ENCODE measurements at regions not wholly inside any gene's neighbourhood (a gene's known extent, or its start where the extent isn't known, plus 50 kb on each side); places are given as distances from the start of the nearest gene placed in this dataset.

GRCh38 chr7:21013765-21014539 lies 227.3 kb upstream of the SP8 start:
- DNase-seq: no peak
- H3K9me3 ChIP-seq (ENCODE audit: insufficient read depth, low read length, severe bottlenecking): no peaks in the 10 kb centered on the region
- TF ChIP-seq EZH2 (IDR thresholded peaks at IDR 0.05; ENCODE audit: borderline replicate concordance, low read depth, low read length, severe bottlenecking): no peak
- TF ChIP-seq, protein P1, sequence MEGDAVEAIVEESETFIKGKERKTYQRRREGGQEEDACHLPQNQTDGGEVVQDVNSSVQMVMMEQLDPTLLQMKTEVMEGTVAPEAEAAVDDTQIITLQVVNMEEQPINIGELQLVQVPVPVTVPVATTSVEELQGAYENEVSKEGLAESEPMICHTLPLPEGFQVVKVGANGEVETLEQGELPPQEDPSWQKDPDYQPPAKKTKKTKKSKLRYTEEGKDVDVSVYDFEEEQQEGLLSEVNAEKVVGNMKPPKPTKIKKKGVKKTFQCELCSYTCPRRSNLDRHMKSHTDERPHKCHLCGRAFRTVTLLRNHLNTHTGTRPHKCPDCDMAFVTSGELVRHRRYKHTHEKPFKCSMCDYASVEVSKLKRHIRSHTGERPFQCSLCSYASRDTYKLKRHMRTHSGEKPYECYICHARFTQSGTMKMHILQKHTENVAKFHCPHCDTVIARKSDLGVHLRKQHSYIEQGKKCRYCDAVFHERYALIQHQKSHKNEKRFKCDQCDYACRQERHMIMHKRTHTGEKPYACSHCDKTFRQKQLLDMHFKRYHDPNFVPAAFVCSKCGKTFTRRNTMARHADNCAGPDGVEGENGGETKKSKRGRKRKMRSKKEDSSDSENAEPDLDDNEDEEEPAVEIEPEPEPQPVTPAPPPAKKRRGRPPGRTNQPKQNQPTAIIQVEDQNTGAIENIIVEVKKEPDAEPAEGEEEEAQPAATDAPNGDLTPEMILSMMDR (IDR thresholded peaks at IDR 0.05; ENCODE audit: borderline replicate concordance, extremely low read depth, low read length, poor library complexity, severe bottlenecking): no peak
- no peaks in the 10 kb centered on the region for H4K20me1 ChIP-seq (ENCODE audit: insufficient read depth, low read length)
- H3K4me1 ChIP-seq (ENCODE audit: insufficient read depth, low read length): no peaks in the 10 kb centered on the region
- no peak overlapping the region for H3K4me3 ChIP-seq (ENCODE audit: low read depth in 1 of 2, low read length in 2 of 2)
- no peaks in the 10 kb centered on the region for H3K79me2 ChIP-seq (ENCODE audit: insufficient read depth, low read length)
- no peak overlapping the region for H3K9ac ChIP-seq (ENCODE audit: low read depth, low read length)
- no peaks in the 10 kb centered on the region for H3K36me3 ChIP-seq (ENCODE audit: insufficient read depth, low read length)
- H3K4me2 ChIP-seq (ENCODE audit: insufficient read depth, low read length): no peak overlapping the region
- no peaks in the 10 kb centered on the region for H3K27me3 ChIP-seq (ENCODE audit: insufficient read depth, low read length, poor library complexity)
- ATAC-seq (ENCODE audit: insufficient read depth, low read depth): no peak
- no peak overlapping the region for H3K27ac ChIP-seq (ENCODE audit: low read length)
- no peak overlapping the region for H2AFZ ChIP-seq (ENCODE audit: low read depth, low read length)

- Histone ChIP-seq H3K9ac (ENCODE audit: low read depth, low read length) (no peak overlapping the region), H3K79me2 (ENCODE audit: insufficient read depth, low read length) (no peaks in the 10 kb centered on the region), H3K27me3 (ENCODE audit: insufficient read depth, low read length, poor library complexity) (no peaks in the 10 kb centered on the region), H3K4me3 (ENCODE audit: low read depth in 1 of 2, low read length in 2 of 2) (no peak overlapping the region), H3K36me3 (ENCODE audit: insufficient read depth, low read length) (no peaks in the 10 kb centered on the region), H3K27ac (ENCODE audit: low read length) (no peak overlapping the region), H3K4me2 (ENCODE audit: insufficient read depth, low read length) (no peak overlapping the region), H4K20me1 (ENCODE audit: insufficient read depth, low read length) (no peaks in the 10 kb centered on the region), H2AFZ (ENCODE audit: low read depth, low read length) (no peak overlapping the region), H3K9me3 (ENCODE audit: insufficient read depth, low read length, severe bottlenecking) (no peaks in the 10 kb centered on the region), H3K4me1 (ENCODE audit: insufficient read depth, low read length) (no peaks in the 10 kb centered on the region)
- DNase-seq (no peak), ATAC-seq (ENCODE audit: insufficient read depth, low read depth) (no peak)
- TF ChIP-seq EZH2 (IDR thresholded peaks at IDR 0.05; ENCODE audit: borderline replicate concordance, low read depth, low read length, severe bottlenecking): no peak
- TF ChIP-seq, protein P1 (IDR thresholded peaks at IDR 0.05; ENCODE audit: borderline replicate concordance, extremely low read depth, low read length, poor library complexity, severe bottlenecking): no peak
Observed at GRCh38 chr7:21020667-21021066, 234.0 kb upstream of the SP8 start.

DNA sequence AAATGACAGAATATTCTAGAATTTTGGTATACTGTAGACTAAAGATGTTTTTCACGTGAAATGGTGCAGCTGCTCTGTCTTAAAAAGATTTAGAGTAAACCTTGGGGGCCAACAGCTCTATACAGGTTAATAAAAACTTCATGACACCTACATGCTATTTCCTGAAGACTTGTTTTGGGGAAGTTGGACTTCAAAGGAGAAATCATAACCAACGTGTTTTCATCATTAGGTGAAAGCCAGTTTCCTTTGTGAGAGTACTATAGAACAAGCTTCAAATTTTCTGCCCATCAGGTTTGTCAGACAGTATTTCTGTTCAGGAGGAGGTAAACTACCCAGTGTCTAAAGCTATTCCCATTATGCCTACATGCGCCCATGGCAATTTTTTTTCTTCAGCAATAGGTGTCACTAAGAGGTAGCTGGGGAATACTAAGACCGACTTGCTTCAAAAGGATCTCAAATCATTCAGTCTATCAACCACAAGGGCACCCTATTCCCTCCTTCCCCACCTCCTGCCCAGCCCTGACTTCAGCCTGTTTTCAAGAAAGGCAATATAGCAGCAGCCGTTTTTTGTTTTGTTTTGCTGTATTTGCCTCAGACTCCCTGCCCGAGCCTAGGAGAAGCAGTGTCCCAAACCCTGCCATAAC lies 237.3 kb upstream of the SP8 start:
- no peaks in the 10 kb centered on the region for H4K20me1 ChIP-seq (ENCODE audit: insufficient read depth, low read length)
- no peaks in the 10 kb centered on the region for H3K4me1 ChIP-seq (ENCODE audit: insufficient read depth, low read length)
- H3K4me3 ChIP-seq (ENCODE audit: low read depth in 1 of 2, low read length in 2 of 2): no peak overlapping the region
- no peaks in the 10 kb centered on the region for H3K9me3 ChIP-seq (ENCODE audit: insufficient read depth, low read length, severe bottlenecking)
- no peak for DNase-seq
- H3K79me2 ChIP-seq (ENCODE audit: insufficient read depth, low read length): no peaks in the 10 kb centered on the region
- no peak for TF ChIP-seq EZH2 (IDR thresholded peaks at IDR 0.05; ENCODE audit: borderline replicate concordance, low read depth, low read length, severe bottlenecking)
- TF ChIP-seq, protein P1 (IDR thresholded peaks at IDR 0.05; ENCODE audit: borderline replicate concordance, extremely low read depth, low read length, poor library complexity, severe bottlenecking): no peak
- no peak overlapping the region for H3K27ac ChIP-seq (ENCODE audit: low read length)
- no peak overlapping the region for H3K4me2 ChIP-seq (ENCODE audit: insufficient read depth, low read length)
- no peaks in the 10 kb centered on the region for H3K27me3 ChIP-seq (ENCODE audit: insufficient read depth, low read length, poor library complexity)
- H3K9ac ChIP-seq (ENCODE audit: low read depth, low read length): no peak overlapping the region
- no peaks in the 10 kb centered on the region for H3K36me3 ChIP-seq (ENCODE audit: insufficient read depth, low read length)
- no peak overlapping the region for H2AFZ ChIP-seq (ENCODE audit: low read depth, low read length)
- ATAC-seq (ENCODE audit: insufficient read depth, low read depth): no peak

Data from DND-41 (cell line).